ENCODE measurements at regions not wholly inside any gene's neighbourhood (a gene's known extent, or its start where the extent isn't known, plus 50 kb on each side); places are given as distances from the start of the nearest gene placed in this dataset.

DNA sequence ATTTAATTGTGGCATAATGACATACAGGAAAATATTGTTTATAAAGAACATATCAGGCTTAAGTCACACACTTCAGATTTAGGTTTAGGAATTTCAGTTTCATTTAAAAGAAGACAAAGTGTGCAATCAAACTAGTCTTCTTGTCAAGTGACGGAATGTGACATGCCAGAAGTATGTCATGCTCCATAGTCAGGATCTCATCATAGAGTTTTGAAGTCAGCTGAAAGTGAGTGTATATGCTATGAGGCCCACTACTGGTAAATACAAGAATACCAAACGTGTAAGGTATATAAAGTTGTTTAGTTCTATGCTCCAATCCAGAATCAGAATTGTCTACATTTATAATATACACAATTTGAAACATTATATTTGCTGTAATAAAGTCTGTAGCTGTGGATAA, 988.4 kb downstream of the TBL1XR1 start:
- Histone ChIP-seq H3K9me3 (ENCODE audit: low read length) (no peaks in the 10 kb centered on the region), H3K4me3 (ENCODE audit: low read depth, low read length, poor library complexity, severe bottlenecking) (no peak overlapping the region), H3K4me2 (ENCODE audit: low read length) (no peak overlapping the region), H3K4me1 (ENCODE audit: insufficient read depth, low read length, poor library complexity, severe bottlenecking) (no peaks in the 10 kb centered on the region), H2AFZ (ENCODE audit: low read length) (no peak overlapping the region), H3K79me2 (ENCODE audit: insufficient read depth, low read depth, low read length) (no peaks in the 10 kb centered on the region), H3K36me3 (ENCODE audit: insufficient read depth, low read length) (no peaks in the 10 kb centered on the region), H4K20me1 (ENCODE audit: insufficient read depth, low read length) (no peaks in the 10 kb centered on the region), H3K9me2 (ENCODE audit: insufficient read depth, low read length) (no peaks in the 10 kb centered on the region), H3K27ac (ENCODE audit: low read depth, low read length, poor library complexity, severe bottlenecking) (no peak overlapping the region)
- CTCF ChIA-PET (ENCODE audit: unreplicated experiment): no interaction called here
- POLR2A ChIA-PET: interaction anchor here (0.6 kb wide), 1 partner anchor 214 kb away, joined by 3 read pairs; no protein-coding TSS in a partner anchor
- no peak for DNase-seq (ENCODE audit: low spot score)
- no TSS peak for BruUV-seq (replicated peaks)
- TF ChIP-seq, protein P1, sequence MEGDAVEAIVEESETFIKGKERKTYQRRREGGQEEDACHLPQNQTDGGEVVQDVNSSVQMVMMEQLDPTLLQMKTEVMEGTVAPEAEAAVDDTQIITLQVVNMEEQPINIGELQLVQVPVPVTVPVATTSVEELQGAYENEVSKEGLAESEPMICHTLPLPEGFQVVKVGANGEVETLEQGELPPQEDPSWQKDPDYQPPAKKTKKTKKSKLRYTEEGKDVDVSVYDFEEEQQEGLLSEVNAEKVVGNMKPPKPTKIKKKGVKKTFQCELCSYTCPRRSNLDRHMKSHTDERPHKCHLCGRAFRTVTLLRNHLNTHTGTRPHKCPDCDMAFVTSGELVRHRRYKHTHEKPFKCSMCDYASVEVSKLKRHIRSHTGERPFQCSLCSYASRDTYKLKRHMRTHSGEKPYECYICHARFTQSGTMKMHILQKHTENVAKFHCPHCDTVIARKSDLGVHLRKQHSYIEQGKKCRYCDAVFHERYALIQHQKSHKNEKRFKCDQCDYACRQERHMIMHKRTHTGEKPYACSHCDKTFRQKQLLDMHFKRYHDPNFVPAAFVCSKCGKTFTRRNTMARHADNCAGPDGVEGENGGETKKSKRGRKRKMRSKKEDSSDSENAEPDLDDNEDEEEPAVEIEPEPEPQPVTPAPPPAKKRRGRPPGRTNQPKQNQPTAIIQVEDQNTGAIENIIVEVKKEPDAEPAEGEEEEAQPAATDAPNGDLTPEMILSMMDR (conservative IDR thresholded peaks at IDR 0.05; ENCODE audit: low read length): no peak; the same call in 1 of the 2 replicates
- TF ChIP-seq EZH2phosphoT487 (IDR thresholded peaks at IDR 0.05; ENCODE audit: borderline replicate concordance, low read depth, low read length): no peak
- intact Hi-C loops (cut with micrococcal nuclease; ENCODE audit: unreplicated experiment): no loop called here

DNA sequence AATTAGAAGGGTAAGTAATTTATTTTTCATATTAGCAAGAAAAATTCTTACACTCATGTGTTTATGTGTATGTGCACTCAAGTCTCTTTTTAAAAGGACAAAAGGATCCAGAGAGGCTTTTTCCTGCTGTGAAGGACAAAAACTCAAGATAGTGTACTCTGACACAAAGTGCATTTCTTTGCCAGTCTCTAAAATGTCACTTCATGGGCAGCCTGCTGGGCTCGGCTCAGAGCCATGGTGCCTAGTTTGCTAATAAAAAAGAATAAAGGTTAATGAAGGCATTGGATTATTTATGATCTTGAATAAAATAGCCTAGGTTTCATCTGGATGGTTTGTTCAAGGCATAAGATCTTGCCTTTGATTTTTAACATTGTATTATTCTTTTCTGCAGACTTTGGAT, 989.0 kb downstream of the TBL1XR1 start:
- DNase-seq (ENCODE audit: low spot score): no peak
- H3K4me2 ChIP-seq (ENCODE audit: low read length): no peak overlapping the region
- H3K4me1 ChIP-seq (ENCODE audit: insufficient read depth, low read length, poor library complexity, severe bottlenecking): no peaks in the 10 kb centered on the region
- no peak overlapping the region for H3K27ac ChIP-seq (ENCODE audit: low read depth, low read length, poor library complexity, severe bottlenecking)
- no peaks in the 10 kb centered on the region for H3K9me3 ChIP-seq (ENCODE audit: low read length)
- H4K20me1 ChIP-seq (ENCODE audit: insufficient read depth, low read length): no peaks in the 10 kb centered on the region
- intact Hi-C loops (cut with micrococcal nuclease; ENCODE audit: unreplicated experiment): no loop called here
- TF ChIP-seq EZH2phosphoT487 (IDR thresholded peaks at IDR 0.05; ENCODE audit: borderline replicate concordance, low read depth, low read length): no peak
- TF ChIP-seq, protein P1 (conservative IDR thresholded peaks at IDR 0.05; ENCODE audit: low read length): no peak
- no peak overlapping the region for H3K4me3 ChIP-seq (ENCODE audit: low read depth, low read length, poor library complexity, severe bottlenecking)
- ChIA-PET POLR2A (no interaction called here), CTCF (ENCODE audit: unreplicated experiment) (no interaction called here)
- no peaks in the 10 kb centered on the region for H3K9me2 ChIP-seq (ENCODE audit: insufficient read depth, low read length)
- BruUV-seq (replicated peaks): no TSS peak
- no peak overlapping the region for H2AFZ ChIP-seq (ENCODE audit: low read length)
- H3K79me2 ChIP-seq (ENCODE audit: insufficient read depth, low read depth, low read length): no peaks in the 10 kb centered on the region
- no peaks in the 10 kb centered on the region for H3K36me3 ChIP-seq (ENCODE audit: insufficient read depth, low read length)

DNA sequence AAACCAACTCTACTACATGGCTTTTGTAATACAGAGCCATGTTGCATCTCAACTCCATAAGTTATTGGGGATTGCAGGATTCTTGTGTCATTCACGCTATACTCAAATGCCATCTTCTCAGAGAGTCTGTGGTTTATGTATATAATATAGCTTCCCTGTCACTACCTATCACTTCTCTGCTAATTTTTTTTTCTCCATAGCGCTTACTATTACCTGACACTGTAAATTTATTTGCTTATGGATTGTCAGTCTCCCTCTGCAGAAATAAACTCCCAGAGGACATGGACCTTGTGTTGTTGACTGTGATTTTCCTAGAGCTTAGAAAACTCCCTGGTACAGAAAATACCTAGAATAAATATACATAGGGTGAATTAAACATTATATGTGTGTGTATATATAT, 990.5 kb downstream of the TBL1XR1 start:
- ChIA-PET POLR2A (interaction anchor here (0.6 kb wide), 1 partner anchor 17 kb away, joined by 3 read pairs; no protein-coding TSS in a partner anchor), CTCF (ENCODE audit: unreplicated experiment) (no interaction called here)
- no peaks in the 10 kb centered on the region for H3K9me3 ChIP-seq (ENCODE audit: low read length)
- no peak overlapping the region for H3K4me2 ChIP-seq (ENCODE audit: low read length)
- no peak overlapping the region for H3K4me3 ChIP-seq (ENCODE audit: low read depth, low read length, poor library complexity, severe bottlenecking)
- no peaks in the 10 kb centered on the region for H4K20me1 ChIP-seq (ENCODE audit: insufficient read depth, low read length)
- H3K9me2 ChIP-seq (ENCODE audit: insufficient read depth, low read length): no peaks in the 10 kb centered on the region
- no peak for DNase-seq (ENCODE audit: low spot score)
- H3K4me1 ChIP-seq (ENCODE audit: insufficient read depth, low read length, poor library complexity, severe bottlenecking): no peaks in the 10 kb centered on the region
- BruUV-seq (replicated peaks): no TSS peak
- H3K36me3 ChIP-seq (ENCODE audit: insufficient read depth, low read length): no peaks in the 10 kb centered on the region
- no peak for TF ChIP-seq EZH2phosphoT487 (IDR thresholded peaks at IDR 0.05; ENCODE audit: borderline replicate concordance, low read depth, low read length)
- TF ChIP-seq, protein P1 (conservative IDR thresholded peaks at IDR 0.05; ENCODE audit: low read length): no peak
- no peak overlapping the region for H2AFZ ChIP-seq (ENCODE audit: low read length)
- no peak overlapping the region for H3K27ac ChIP-seq (ENCODE audit: low read depth, low read length, poor library complexity, severe bottlenecking)
- no peaks in the 10 kb centered on the region for H3K79me2 ChIP-seq (ENCODE audit: insufficient read depth, low read depth, low read length)
- intact Hi-C loops (cut with micrococcal nuclease; ENCODE audit: unreplicated experiment): no loop called here
